MM.1S (cell line): ENCODE measurements at regions not wholly inside any gene's neighbourhood (a gene's known extent, or its start where the extent isn't known, plus 50 kb on each side); places are given as distances from the start of the nearest gene placed in this dataset.

ENCODE experiments used
- DNase-seq: peaks from one replicate; pipeline ENCODE4 v3.0.0-alpha.2; 2015
- H2AFZ ChIP-seq: fragments of 300-600 bp; sonication (generic); 2 replicates; pipeline ENCODE4 v1.6.0; 2016; ENCODE audit warnings: antibody characterized with exemption, low read length
- H3F3A ChIP-seq: fragments of 300-600 bp; sonication (generic); 2 replicates; pipeline ENCODE4 v1.6.1; 2016; ENCODE audit warnings: mild to moderate bottlenecking, antibody characterized with exemption, low read length, moderate library complexity, mixed read lengths; ENCODE audit not compliant: insufficient read depth
- H3K27ac ChIP-seq: fragments of 300-600 bp; sonication (generic); 2 replicates; pipeline ENCODE4 v1.5.1; 2016; ENCODE audit warnings: mild to moderate bottlenecking, low read length
- H3K27me3 ChIP-seq: fragments of 300-600 bp; sonication (generic); replicated peaks from 2 replicates; pipeline ENCODE4 v1.6.0; 2016; ENCODE audit warnings: low read length; ENCODE audit not compliant: insufficient read depth
- H3K36me3 ChIP-seq: fragments of 300-600 bp; sonication (generic); replicated peaks from 2 replicates; pipeline ENCODE4 v1.6.1; 2016; ENCODE audit warnings: mild to moderate bottlenecking, low read length, mixed read lengths; ENCODE audit not compliant: insufficient read depth
- H3K4me1 ChIP-seq: fragments of 300-600 bp; sonication (generic); 2 replicates; pipeline ENCODE4 v1.6.1; 2016; ENCODE audit warnings: low read length, mixed read lengths
- H3K4me2 ChIP-seq: fragments of 300-600 bp; sonication (generic); 2 replicates; pipeline ENCODE4 v1.6.0; 2016; ENCODE audit warnings: low read depth, low read length
- H3K4me3 ChIP-seq: fragments of 300-600 bp; sonication (generic); 2 replicates; pipeline ENCODE4 v1.5.1; 2016; ENCODE audit warnings: low read length, mixed read lengths
- H3K79me2 ChIP-seq: fragments of 300-600 bp; sonication (generic); 2 replicates; pipeline ENCODE4 v1.6.1; 2016; ENCODE audit warnings: mixed run types, low read length, mixed read lengths
- H3K9ac ChIP-seq: fragments of 300-600 bp; sonication (generic); 2 replicates; pipeline ENCODE4 v1.6.1; 2016; ENCODE audit warnings: low read length, mixed read lengths
- H3K9me2 ChIP-seq: fragments of 300-600 bp; sonication (generic); replicated peaks from 2 replicates; pipeline ENCODE4 v1.6.1; 2016; ENCODE audit warnings: mild to moderate bottlenecking, low read length, mixed read lengths; ENCODE audit not compliant: insufficient read depth
- H3K9me3 ChIP-seq: fragments of 300-600 bp; sonication (generic); replicated peaks from 2 replicates; pipeline ENCODE4 v1.6.1; 2016; ENCODE audit warnings: mild to moderate bottlenecking, low read length, mixed read lengths; ENCODE audit not compliant: insufficient read depth
- H4K20me1 ChIP-seq: fragments of 300-600 bp; sonication (generic); 2 replicates; pipeline ENCODE4 v1.6.1; 2016; ENCODE audit warnings: mild to moderate bottlenecking, low read length, moderate library complexity, mixed read lengths; ENCODE audit not compliant: insufficient read depth
- CTCF ChIP-seq: fragments of 300-600 bp; sonication (generic); IDR thresholded peaks from 2 replicates; pipeline ENCODE4 v1.5.1; 2016; ENCODE audit warnings: antibody characterized with exemption, low read length, mixed read lengths
- EZH2 ChIP-seq: fragments of 300-600 bp; sonication (generic); optimal IDR thresholded peaks from 2 replicates; pipeline ENCODE3; 2017; ENCODE audit warnings: low read depth, mild to moderate bottlenecking, antibody characterized with exemption, low read length, mixed read lengths
- EZH2phosphoT487 ChIP-seq: fragments of 300-600 bp; sonication (generic); IDR thresholded peaks from 2 replicates; pipeline ENCODE4 v1.6.1; 2018; ENCODE audit warnings: antibody characterized with exemption, low read length

- H3K27me3 ChIP-seq = no peaks in the 10 kb centered on the region
Observed at GRCh38 chr6:125516644-125517043, 214.9 kb upstream of the HDDC2 start.

GRCh38 chr6:125519367-125519766 lies 217.6 kb upstream of the HDDC2 start:
- Histone ChIP-seq H2AFZ (no peak overlapping the region), H3K36me3 (no peaks in the 10 kb centered on the region), H3K4me2 (no peak overlapping the region), H3K27me3 (no peaks in the 10 kb centered on the region), H4K20me1 (no peaks in the 10 kb centered on the region), H3K9ac (no peak overlapping the region), H3K27ac (no peak overlapping the region), H3F3A (no peaks in the 10 kb centered on the region), H3K4me1 (no peaks in the 10 kb centered on the region), H3K9me2 (no peaks in the 10 kb centered on the region), H3K4me3 (no peak overlapping the region), H3K79me2 (no peaks in the 10 kb centered on the region), H3K9me3 (no peaks in the 10 kb centered on the region)
- TF ChIP-seq EZH2phosphoT487 (no peak), CTCF (no peak), EZH2 (no peak)
- DNase-seq = no peak

More at GRCh38 chr6:125516644-125517043, 214.9 kb upstream of the HDDC2 start:
- Histone ChIP-seq H3K27ac (no peak overlapping the region), H3K36me3 (no peaks in the 10 kb centered on the region), H3K4me1 (no peaks in the 10 kb centered on the region), H3K9me3 (no peaks in the 10 kb centered on the region), H3F3A (no peaks in the 10 kb centered on the region), H3K9ac (no peak overlapping the region), H3K4me3 (no peak overlapping the region), H3K79me2 (no peaks in the 10 kb centered on the region), H3K9me2 (no peaks in the 10 kb centered on the region), H3K4me2 (no peak overlapping the region), H2AFZ (no peak overlapping the region), H4K20me1 (no peaks in the 10 kb centered on the region)
- TF ChIP-seq EZH2phosphoT487 (no peak), CTCF (no peak), EZH2 (no peak)
- DNase-seq = no peak

GRCh38 chr6:125524356-125524755 lies 222.6 kb upstream of the HDDC2 start:
- H3K27me3 ChIP-seq = no peaks in the 10 kb centered on the region
- TF ChIP-seq EZH2phosphoT487 (no peak), EZH2 (no peak), CTCF (no peak)
- no peaks in the 10 kb centered on the region for H3K79me2 ChIP-seq
- H3K4me3 ChIP-seq = no peak overlapping the region
- H3K27ac ChIP-seq = no peak overlapping the region
- H3K36me3 ChIP-seq = no peaks in the 10 kb centered on the region
- no peak overlapping the region for H3K9ac ChIP-seq
- H3K4me2 ChIP-seq = no peak overlapping the region
- no peaks in the 10 kb centered on the region for H4K20me1 ChIP-seq
- no peaks in the 10 kb centered on the region for H3K9me2 ChIP-seq
- no peaks in the 10 kb centered on the region for H3K4me1 ChIP-seq
- H3K9me3 ChIP-seq = no peaks in the 10 kb centered on the region
- no peak overlapping the region for H2AFZ ChIP-seq
- H3F3A ChIP-seq = no peaks in the 10 kb centered on the region
- no peak for DNase-seq
